ENCODE measurements at regions not wholly inside any gene's neighbourhood (a gene's known extent, or its start where the extent isn't known, plus 50 kb on each side); places are given as distances from the start of the nearest gene placed in this dataset.

- no peaks in the 10 kb centered on the region for H3F3A ChIP-seq (ENCODE audit: insufficient read depth, low read depth)
- no peaks in the 10 kb centered on the region for H3K9me3 ChIP-seq (ENCODE audit: insufficient read depth, low read depth)
- no peak overlapping the region for H2AFZ ChIP-seq
- H3K4me3 ChIP-seq, result no peak overlapping the region
- no TSS peak for BruUV-seq (replicated peaks)
- H3K79me2 ChIP-seq (ENCODE audit: low read depth), result no peaks in the 10 kb centered on the region
- no peaks in the 10 kb centered on the region for H3K4me1 ChIP-seq (replicated peaks; ENCODE audit: insufficient read depth)
- CTCF ChIA-PET, result no interaction called here
- intact Hi-C loops (cut with micrococcal nuclease; ENCODE audit: unreplicated experiment), result no loop called here
- H3K27me3 ChIP-seq (ENCODE audit: insufficient read depth, low read depth), result peaks cover 8% of the 10 kb centered on the region
- no peak for DNase-seq
- H3K9me2 ChIP-seq (ENCODE audit: insufficient read depth), result no peaks in the 10 kb centered on the region
- no peak for TF ChIP-seq CTCF (conservative IDR thresholded peaks at IDR 0.05)
- TF ChIP-seq EZH2 (IDR thresholded peaks at IDR 0.05; ENCODE audit: low read depth), result no peak
- POLR2A ChIA-PET (ENCODE audit: unreplicated experiment), result interaction anchor here (0.6 kb wide), 1 partner anchor 1307 kb away, joined by 5 read pairs; no protein-coding TSS in a partner anchor
- no peak overlapping the region for H3K27ac ChIP-seq
- no peaks in the 10 kb centered on the region for H4K20me1 ChIP-seq (ENCODE audit: insufficient read depth)
- H3K36me3 ChIP-seq (ENCODE audit: low read depth), result no peaks in the 10 kb centered on the region
- no peak overlapping the region for H3K4me2 ChIP-seq
Observed at GRCh38 chr3:124361566-124361965, 368.7 kb upstream of the UMPS start.

GRCh38 chr3:124362455-124362854 is 367.8 kb upstream of the UMPS start:
- Histone ChIP-seq H4K20me1 (ENCODE audit: insufficient read depth) (no peaks in the 10 kb centered on the region), H3K79me2 (ENCODE audit: low read depth) (no peaks in the 10 kb centered on the region), H3K9me3 (ENCODE audit: insufficient read depth, low read depth) (no peaks in the 10 kb centered on the region), H3K27me3 (ENCODE audit: insufficient read depth, low read depth) (peaks cover 4% of the 10 kb centered on the region; the same call in 1 of the 2 replicates), H3K4me2 (no peak overlapping the region), H2AFZ (no peak overlapping the region), H3K27ac (no peak overlapping the region), H3K4me3 (no peak overlapping the region), H3K4me1 (replicated peaks; ENCODE audit: insufficient read depth) (no peaks in the 10 kb centered on the region), H3K9me2 (ENCODE audit: insufficient read depth) (no peaks in the 10 kb centered on the region), H3K36me3 (ENCODE audit: low read depth) (no peaks in the 10 kb centered on the region), H3F3A (ENCODE audit: insufficient read depth, low read depth) (no peaks in the 10 kb centered on the region)
- BruUV-seq (replicated peaks), result no TSS peak
- ChIA-PET CTCF (no interaction called here), POLR2A (ENCODE audit: unreplicated experiment) (no interaction called here)
- DNase-seq, result no peak
- intact Hi-C loops (cut with micrococcal nuclease; ENCODE audit: unreplicated experiment), result no loop called here
- TF ChIP-seq EZH2 (IDR thresholded peaks at IDR 0.05; ENCODE audit: low read depth) (no peak), CTCF (conservative IDR thresholded peaks at IDR 0.05) (no peak)

GRCh38 chr3:124363476-124363875 is 366.8 kb upstream of the UMPS start:
- ChIA-PET CTCF (no interaction called here), POLR2A (ENCODE audit: unreplicated experiment) (no interaction called here)
- H3K4me2 ChIP-seq, result no peak overlapping the region

More at GRCh38 chr3:124363476-124363875, 366.8 kb upstream of the UMPS start:
- Histone ChIP-seq H2AFZ (no peak overlapping the region), H3K27ac (no peak overlapping the region), H3K79me2 (ENCODE audit: low read depth) (no peaks in the 10 kb centered on the region), H3K27me3 (ENCODE audit: insufficient read depth, low read depth) (peaks cover 4% of the 10 kb centered on the region; the same call in 1 of the 2 replicates), H3F3A (ENCODE audit: insufficient read depth, low read depth) (no peaks in the 10 kb centered on the region), H3K36me3 (ENCODE audit: low read depth) (no peaks in the 10 kb centered on the region), H3K9me2 (ENCODE audit: insufficient read depth) (no peaks in the 10 kb centered on the region), H3K4me1 (replicated peaks; ENCODE audit: insufficient read depth) (no peaks in the 10 kb centered on the region), H3K4me3 (no peak overlapping the region), H4K20me1 (ENCODE audit: insufficient read depth) (no peaks in the 10 kb centered on the region), H3K9me3 (ENCODE audit: insufficient read depth, low read depth) (no peaks in the 10 kb centered on the region)
- intact Hi-C loops (cut with micrococcal nuclease; ENCODE audit: unreplicated experiment), result no loop called here
- TF ChIP-seq CTCF (conservative IDR thresholded peaks at IDR 0.05) (no peak), EZH2 (IDR thresholded peaks at IDR 0.05; ENCODE audit: low read depth) (no peak)
- no TSS peak for BruUV-seq (replicated peaks)
- no peak for DNase-seq
